ENCODE measurements at regions not wholly inside any gene's neighbourhood (a gene's known extent, or its start where the extent isn't known, plus 50 kb on each side); places are given as distances from the start of the nearest gene placed in this dataset.

DNA sequence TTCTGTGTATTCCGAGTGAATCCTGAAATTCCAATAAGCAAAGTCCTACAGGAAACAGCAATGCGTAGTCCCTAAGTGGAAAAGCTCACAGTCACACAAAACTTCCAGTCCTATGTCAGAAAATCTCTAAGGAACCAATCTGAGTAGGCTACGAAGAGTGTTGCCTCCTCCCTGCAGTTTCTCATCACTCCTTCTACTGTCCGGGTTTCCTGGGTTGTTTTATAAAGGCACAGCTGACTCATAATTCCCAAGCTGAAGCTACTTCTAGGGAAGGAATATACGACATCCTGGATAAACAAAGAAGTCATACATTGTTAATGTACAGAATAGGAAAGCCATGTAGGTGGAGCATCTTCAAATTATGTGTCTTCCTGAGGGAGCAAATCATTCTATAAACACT is 65.7 kb upstream of the RGMA start:
- TF ChIP-seq CTCF (IDR thresholded peaks at IDR 0.05; ENCODE audit: borderline replicate concordance, extremely low read depth, low read length, poor library complexity, severe bottlenecking) (no peak), EZH2 (IDR thresholded peaks at IDR 0.05; ENCODE audit: borderline replicate concordance, low read depth, low read length, severe bottlenecking) (no peak)
